H1 (cell line): ENCODE measurements at regions not wholly inside any gene's neighbourhood (a gene's known extent, or its start where the extent isn't known, plus 50 kb on each side); places are given as distances from the start of the nearest gene placed in this dataset.

ENCODE experiments used
- CTCF ChIA-PET: fragments of 300-600 bp; sonication (Branson Sonifier 250); formaldehyde crosslinking; loops from one replicate; lab custom pipeline; 2021; ENCODE audit not compliant: partially characterized antibody; lab: Charles Lee
- POLR2A ChIA-PET: fragments of 300-600 bp; sonication (Branson Sonifier 250); formaldehyde crosslinking; loops from one replicate; lab custom pipeline; 2021; ENCODE audit warnings: inconsistent platforms; ENCODE audit not compliant: partially characterized antibody; lab: Charles Lee
- DNase-seq, 2 experiments: peaks; one replicate each; pipeline versions ENCODE4 v3.0.0 to v3.0.0-alpha.2; 2010 to 2022; ENCODE audit warnings: low spot score in 2 of 2, low read depth in 1 of 2, mixed read lengths in 1 of 2
- FAIRE-seq: peaks from 2 replicates; lab custom pipeline; 2011; peaks lifted over from hg19 to GRCh38; lab: Jason Lieb, UNC
- H2AFZ ChIP-seq: 2 replicates; pipeline ENCODE4 v1.8.1; 2012; ENCODE audit warnings: low read length, inconsistent platforms
- H2AK5ac ChIP-seq: 2 replicates; pipeline ENCODE4 v1.6.1; 2013; ENCODE audit warnings: low read depth, low read length
- H2BK120ac ChIP-seq: replicated peaks from 2 replicates; pipeline ENCODE3; 2013; ENCODE audit warnings: low read depth, low read length, inconsistent platforms
- H2BK12ac ChIP-seq: 2 replicates; pipeline ENCODE4 v1.6.1; 2013; ENCODE audit warnings: low read depth, low read length
- H2BK15ac ChIP-seq: 2 replicates; pipeline ENCODE4 v1.6.1; 2013; ENCODE audit warnings: low read length
- H2BK20ac ChIP-seq: 2 replicates; pipeline ENCODE4 v1.6.1; 2013; ENCODE audit warnings: low read length
- H2BK5ac ChIP-seq: 2 replicates; pipeline ENCODE4 v1.6.1; 2013; ENCODE audit warnings: low read depth, low read length
- H3K14ac ChIP-seq: 2 replicates; pipeline ENCODE4 v1.6.1; 2013; ENCODE audit warnings: inconsistent platforms; ENCODE audit not compliant: insufficient read length
- H3K18ac ChIP-seq: 2 replicates; pipeline ENCODE4 v1.6.1; 2013; ENCODE audit warnings: low read length; ENCODE audit errors: extremely low read depth
- H3K23ac ChIP-seq: 2 replicates; pipeline ENCODE4 v1.6.1; 2013; ENCODE audit warnings: inconsistent platforms; ENCODE audit not compliant: insufficient read length
- H3K23me2 ChIP-seq: 2 replicates; pipeline ENCODE4 v1.6.1; 2013; ENCODE audit warnings: low read depth, low read length
- H3K27ac ChIP-seq: 2 replicates; pipeline ENCODE4 v1.6.1; 2011; ENCODE audit warnings: low read depth, low read length, inconsistent platforms
- H3K27me3 ChIP-seq, 4 experiments: replicated peaks in 1 of 4; 1 replicate in 1 of 4; 2 replicates in 3 of 4; pipeline versions ENCODE4 v1.6.1 to v1.8.1; 2011 to 2013; ENCODE audit warnings: low read length in 3 of 4, mild to moderate bottlenecking in 3 of 4, inconsistent platforms in 2 of 4, mixed read lengths in 2 of 4, moderate library complexity in 1 of 4; ENCODE audit not compliant: control insufficient read depth in 3 of 4, insufficient read depth in 3 of 4; ENCODE audit errors: extremely low read depth in 1 of 4
- H3K36me3 ChIP-seq, 4 experiments: 2 replicates each; pipeline versions ENCODE4 v1.6.1 to v1.8.1; 2011 to 2013; ENCODE audit warnings: mild to moderate bottlenecking in 4 of 4, low read length in 3 of 4, moderate library complexity in 2 of 4, control low read depth in 1 of 4, inconsistent platforms in 1 of 4; ENCODE audit not compliant: insufficient read depth in 4 of 4, control insufficient read depth in 2 of 4
- H3K4ac ChIP-seq: replicated peaks from 2 replicates; pipeline ENCODE3; 2013; ENCODE audit warnings: low read length, low read depth, mixed read lengths, inconsistent platforms; ENCODE audit not compliant: insufficient read length
- H3K4me1 ChIP-seq, 4 experiments: replicated peaks in 1 of 4; 1 replicate in 1 of 4; 2 replicates in 3 of 4; pipeline versions ENCODE4 v1.6.1 to v1.8.1; 2011 to 2013; ENCODE audit warnings: low read length in 3 of 4, inconsistent platforms in 2 of 4, mixed read lengths in 1 of 4; ENCODE audit not compliant: insufficient read depth in 4 of 4, control insufficient read depth in 3 of 4
- H3K4me2 ChIP-seq, 2 experiments: 2 replicates each; pipeline versions ENCODE4 v1.6.1 to v1.8.1; 2011 to 2013; ENCODE audit warnings: low read depth in 2 of 2, low read length in 2 of 2, control low read depth in 1 of 2, inconsistent platforms in 1 of 2, mild to moderate bottlenecking in 1 of 2; ENCODE audit not compliant: insufficient read depth in 1 of 2
- H3K4me3 ChIP-seq, 4 experiments: fragments of 200-600, 300-600 bp in 1 of 4; sonication (generic), shearing (Covaris generic), sonication (Bioruptor Twin) in 1 of 4; 2 replicates each; pipeline versions ENCODE4 v1.5.1 to v1.8.1; 2011 to 2016; ENCODE audit warnings: low read length in 4 of 4, low read depth in 3 of 4, control low read depth in 2 of 4, inconsistent platforms in 2 of 4, mild to moderate bottlenecking in 2 of 4, mixed read lengths in 1 of 4, moderate library complexity in 1 of 4; ENCODE audit not compliant: insufficient read depth in 2 of 4; ENCODE audit errors: extremely low read depth in 1 of 4
- H3K56ac ChIP-seq: replicated peaks from 2 replicates; pipeline ENCODE3; 2013; ENCODE audit warnings: low read depth, mild to moderate bottlenecking, mixed read lengths, low read length, inconsistent platforms; ENCODE audit not compliant: insufficient read length
- H3K79me1 ChIP-seq: 2 replicates; pipeline ENCODE4 v1.6.1; 2013; ENCODE audit warnings: low read depth, low read length, control low read depth
- H3K79me2 ChIP-seq, 2 experiments: 2 replicates each; pipeline versions ENCODE4 v1.6.1 to v1.8.1; 2012 to 2013; ENCODE audit warnings: low read length in 2 of 2, mild to moderate bottlenecking in 2 of 2, inconsistent platforms in 1 of 2; ENCODE audit not compliant: insufficient read depth in 2 of 2, control insufficient read depth in 1 of 2
- H3K9ac ChIP-seq, 4 experiments: replicated peaks in 1 of 4; 1 replicate in 1 of 4; 2 replicates in 3 of 4; pipeline versions ENCODE4 v1.6.1 to v1.8.1; 2011 to 2013; ENCODE audit warnings: low read depth in 3 of 4, low read length in 3 of 4, control low read depth in 2 of 4, mild to moderate bottlenecking in 2 of 4, moderate library complexity in 2 of 4, inconsistent platforms in 1 of 4; ENCODE audit errors: extremely low read depth in 1 of 4
- H3K9me3 ChIP-seq, 2 experiments: 2 replicates each; pipeline versions ENCODE4 v1.6.1 to v1.8.1; 2012 to 2013; ENCODE audit warnings: mild to moderate bottlenecking in 2 of 2, moderate library complexity in 2 of 2, control low read depth in 1 of 2, inconsistent platforms in 1 of 2, low read depth in 1 of 2, low read length in 1 of 2, mixed read lengths in 1 of 2; ENCODE audit not compliant: insufficient read depth in 2 of 2
- H4K20me1 ChIP-seq, 2 experiments: replicated peaks in 1 of 2; 2 replicates each; pipeline versions ENCODE3 to v1.8.1; 2011 to 2013; ENCODE audit warnings: inconsistent platforms in 2 of 2, low read length in 2 of 2, mild to moderate bottlenecking in 1 of 2; ENCODE audit not compliant: insufficient read depth in 2 of 2, control insufficient read depth in 1 of 2
- H4K5ac ChIP-seq: 2 replicates; pipeline ENCODE4 v1.6.1; 2013; ENCODE audit warnings: low read length, low read depth, mixed read lengths, inconsistent platforms; ENCODE audit not compliant: insufficient read length
- H4K8ac ChIP-seq: 2 replicates; pipeline ENCODE4 v1.8.0; 2013; ENCODE audit warnings: mild to moderate bottlenecking, moderate library complexity, low read length, inconsistent platforms; ENCODE audit not compliant: insufficient read depth; ENCODE audit errors: extremely low read depth
- H4K91ac ChIP-seq: replicated peaks from 2 replicates; pipeline ENCODE3; 2013; ENCODE audit warnings: low read length, mixed read lengths, inconsistent platforms; ENCODE audit not compliant: insufficient read length
- ASH2L ChIP-seq: fragments of 200-600, 300-600 bp; sonication (generic); IDR thresholded peaks from one replicate; pipeline ENCODE4 v1.7.1; 2017; ENCODE audit warnings: low read length
- KDM1A ChIP-seq: fragments of 200-600, 300-600 bp; sonication (generic); IDR thresholded peaks from 2 replicates; pipeline ENCODE4 v1.7.1; 2016; ENCODE audit warnings: mild to moderate bottlenecking, low read length, borderline replicate concordance
- WGBS, 2 experiments: shearing (Covaris generic) in 1 of 2; methylation state at CpG; one replicate each; pipeline versions ENCODE4 v1.1.6 to v1.1.7; 2013 to 2015; ENCODE audit warnings: low lambda C conversion rate in 2 of 2, mixed read lengths in 2 of 2, inconsistent platforms in 1 of 2, low coverage in 1 of 2, missing lambda C conversion rate in 1 of 2; ENCODE audit not compliant: insufficient replicate concordance in 2 of 2, insufficient coverage in 1 of 2, insufficient read length in 1 of 2; ENCODE audit errors: extremely low coverage in 1 of 2, missing lambda C conversion rate in 1 of 2; 5-methylcytosine and 5-hydroxymethylcytosine counted together

DNA sequence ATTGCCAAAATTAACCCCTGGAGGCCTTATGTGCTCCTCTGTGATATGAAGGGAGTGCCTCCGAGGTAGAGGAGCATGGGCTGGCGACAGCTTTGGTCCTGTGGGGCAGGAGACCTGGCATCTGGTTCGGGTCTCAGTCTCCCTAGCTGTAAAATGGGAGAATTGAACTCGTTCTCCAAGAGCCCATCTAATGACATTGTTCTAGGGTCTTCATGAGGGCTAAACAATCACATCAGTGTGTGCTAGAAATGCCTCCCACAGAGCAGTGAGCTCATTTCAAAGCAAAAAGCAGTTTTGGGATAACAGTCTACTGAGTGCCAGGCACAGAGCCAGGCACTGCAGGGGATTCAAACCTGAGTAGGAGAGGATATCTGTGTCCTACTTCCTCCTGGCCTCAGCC is 248.0 kb downstream of the RPS24 start:
- DNase-seq = no peak
- Histone ChIP-seq H4K20me1 (no peaks in the 10 kb centered on the region), H2AFZ (no peak overlapping the region), H3K23ac (no peak overlapping the region), H2BK12ac (0 out of 2 replicates have a peak overlapping the region, but pooled peaks have one; percentile 7), H2AK5ac (no peak overlapping the region), H4K91ac (no peak overlapping the region), H2BK5ac (no peak overlapping the region), H3K27me3 (no peaks in the 10 kb centered on the region; a peak in 1 of 7 replicates), H3K4me1 (peaks cover 0 to 13% (median 8%) of the 10 kb centered on the region in 4 experiments; a peak in 6 of 7 replicates), H3K4me2 (no peak overlapping the region), H3K4me3 (no peak overlapping the region), H3K9ac (no peak overlapping the region), H3K36me3 (no peaks in the 10 kb centered on the region), H2BK120ac (no peak overlapping the region), H3K79me2 (no peaks in the 10 kb centered on the region), H2BK20ac (0 out of 2 replicates have a peak overlapping the region, but pooled peaks have one; percentile 34), H3K23me2 (no peaks in the 10 kb centered on the region; the same call in 1 of the 2 replicates), H3K56ac (no peak overlapping the region), H3K14ac (no peak overlapping the region), H3K18ac (no peak overlapping the region), H3K4ac (no peak overlapping the region), H4K5ac (no peak overlapping the region), H4K8ac (no peak overlapping the region), H3K79me1 (no peaks in the 10 kb centered on the region), H2BK15ac (peak overlapping the region; percentile 97), H3K27ac (no peak overlapping the region), H3K9me3 (no peaks in the 10 kb centered on the region)
- ChIA-PET CTCF (interaction anchor here (0.8 to 10.4 kb wide), 4 partner anchors 10 to 471 kb away, joined by 3 to 94 read pairs (median 4); no protein-coding TSS in a partner anchor), POLR2A (no interaction called here)
- peak; percentile 67; the same call in 1 of the 2 replicates for TF ChIP-seq KDM1A
- no peak for TF ChIP-seq ASH2L
- FAIRE-seq = no peak
- 85% methylated on average over 4 of the region's 4 CpGs; no CpG with 5 or more reads in 1 of the 2 experiments for WGBS, 2 experiments
